ENCODE measurements at regions not wholly inside any gene's neighbourhood (a gene's known extent, or its start where the extent isn't known, plus 50 kb on each side); places are given as distances from the start of the nearest gene placed in this dataset.

DNA sequence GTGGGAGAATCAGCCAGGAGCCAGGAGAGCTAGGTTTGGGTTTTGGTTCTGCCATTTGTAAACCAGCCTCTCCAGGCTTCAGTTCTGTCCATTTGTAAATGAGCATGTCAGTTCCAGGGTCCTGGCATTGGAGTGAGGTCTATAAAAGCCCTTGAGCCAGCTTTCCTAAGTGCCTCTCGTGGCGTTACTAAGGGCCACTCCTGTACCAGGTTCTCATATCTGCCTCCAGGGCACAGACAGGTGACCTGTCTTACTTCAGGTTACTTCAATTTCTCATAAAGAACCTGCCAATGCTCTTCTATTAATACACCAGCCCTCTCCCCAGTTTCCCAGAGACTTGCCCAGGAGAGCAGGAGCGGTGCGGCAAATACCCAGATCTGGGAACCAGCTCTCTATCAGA, 101.9 kb downstream of the VEGFA start:
- no peak for ATAC-seq (replicated peaks in 1 of 4)
- Mint-ChIP-seq H3K9me3 (no peaks in the 10 kb centered on the region), H3K4me3 (no peak overlapping the region), H3K4me1 (no peaks in the 10 kb centered on the region), H3K27ac (no peak overlapping the region), H3K27me3 (peaks cover 0 to 5% of the 10 kb centered on the region in 2 donors), H3K36me3 (no peaks in the 10 kb centered on the region)
- H3K27me3 ChIP-seq (replicated peaks in 1 of 2; ENCODE audit: control insufficient read depth in 2 of 2, extremely low read depth in 1 of 2, insufficient read depth in 2 of 2, low read length in 1 of 2): peaks cover 0 to 41% of the 10 kb centered on the region in 2 experiments
- WGBS (ENCODE audit: insufficient coverage): 89% methylated on average over 2 of the region's 4 CpGs
- H3K4me3 ChIP-seq (ENCODE audit: control insufficient read depth in 1 of 2, extremely low read depth in 1 of 2, low read length in 1 of 2): no peak overlapping the region
- H3K36me3 ChIP-seq (ENCODE audit: control insufficient read depth in 2 of 2, extremely low read depth in 1 of 2, insufficient read depth in 1 of 2, low read length in 1 of 2): no peaks in the 10 kb centered on the region
- no peaks in the 10 kb centered on the region for H3K9me3 ChIP-seq
- DNase-seq: no peak
- POLR2A ChIA-PET: no interaction called here
- no peaks in the 10 kb centered on the region for H3K4me1 ChIP-seq (ENCODE audit: control insufficient read depth in 1 of 2, extremely low read depth in 1 of 2, insufficient read depth in 2 of 2, low read length in 2 of 2)
- no peak overlapping the region for H3K27ac ChIP-seq (ENCODE audit: low read length)
- CTCF ChIA-PET: no interaction called here

DNA sequence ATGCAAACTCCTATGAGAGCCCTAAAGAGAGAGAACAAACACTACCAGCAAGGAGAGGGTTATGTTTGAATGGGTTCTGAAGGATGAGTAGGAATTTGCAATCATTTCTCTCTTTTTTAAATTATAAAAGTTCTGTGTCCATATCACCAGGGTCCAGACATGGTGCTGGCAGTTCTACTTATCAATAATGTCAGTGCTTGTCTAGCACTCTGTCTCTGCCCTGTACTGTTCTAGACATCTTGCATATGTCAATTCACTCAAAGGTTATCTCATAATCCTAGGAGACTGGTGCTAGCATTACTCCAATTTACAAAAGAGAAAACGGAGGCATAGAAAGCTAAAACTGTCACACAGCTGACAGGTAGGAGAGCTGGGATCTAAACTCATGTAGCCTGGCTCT, 101.3 kb downstream of the VEGFA start:
- CTCF ChIA-PET: no interaction called here

GRCh38 chr6:43870660-43871061, 100.7 kb downstream of the VEGFA start:
- Histone ChIP-seq H3K9me3 (no peaks in the 10 kb centered on the region), H3K27ac (ENCODE audit: low read length) (no peak overlapping the region), H3K4me3 (ENCODE audit: control insufficient read depth in 1 of 2, extremely low read depth in 1 of 2, low read length in 1 of 2) (no peak overlapping the region), H3K4me1 (ENCODE audit: control insufficient read depth in 1 of 2, extremely low read depth in 1 of 2, insufficient read depth in 2 of 2, low read length in 2 of 2) (no peaks in the 10 kb centered on the region), H3K36me3 (ENCODE audit: control insufficient read depth in 2 of 2, extremely low read depth in 1 of 2, insufficient read depth in 1 of 2, low read length in 1 of 2) (no peaks in the 10 kb centered on the region), H3K27me3 (replicated peaks in 1 of 2; ENCODE audit: control insufficient read depth in 2 of 2, extremely low read depth in 1 of 2, insufficient read depth in 2 of 2, low read length in 1 of 2) (peaks cover 0 to 37% of the 10 kb centered on the region in 2 experiments)
- no CpG with 5 or more reads among the region's 3 CpGs for WGBS (ENCODE audit: insufficient coverage)
- ATAC-seq (replicated peaks in 1 of 4) (no peak), DNase-seq (no peak)
- no peak overlapping the region for H3K27ac Mint-ChIP-seq
- H3K4me3 Mint-ChIP-seq: no peak overlapping the region
- ChIA-PET POLR2A (no interaction called here), CTCF (no interaction called here)
- H3K27me3 Mint-ChIP-seq: peaks cover 4 to 10% of the 10 kb centered on the region in 2 donors
- no peaks in the 10 kb centered on the region for H3K9me3 Mint-ChIP-seq
- no peaks in the 10 kb centered on the region for H3K36me3 Mint-ChIP-seq
- no peaks in the 10 kb centered on the region for H3K4me1 Mint-ChIP-seq

More for the DNA sequence above, 101.3 kb downstream of the VEGFA start:
- H3K9me3 Mint-ChIP-seq: no peaks in the 10 kb centered on the region
- H3K36me3 Mint-ChIP-seq: no peaks in the 10 kb centered on the region
- Histone ChIP-seq H3K36me3 (ENCODE audit: control insufficient read depth in 2 of 2, extremely low read depth in 1 of 2, insufficient read depth in 1 of 2, low read length in 1 of 2) (no peaks in the 10 kb centered on the region), H3K4me3 (ENCODE audit: control insufficient read depth in 1 of 2, extremely low read depth in 1 of 2, low read length in 1 of 2) (no peak overlapping the region), H3K27ac (ENCODE audit: low read length) (no peak overlapping the region), H3K27me3 (replicated peaks in 1 of 2; ENCODE audit: control insufficient read depth in 2 of 2, extremely low read depth in 1 of 2, insufficient read depth in 2 of 2, low read length in 1 of 2) (peaks cover 0 to 37% of the 10 kb centered on the region in 2 experiments), H3K9me3 (no peaks in the 10 kb centered on the region), H3K4me1 (ENCODE audit: control insufficient read depth in 1 of 2, extremely low read depth in 1 of 2, insufficient read depth in 2 of 2, low read length in 2 of 2) (no peaks in the 10 kb centered on the region)
- H3K4me3 Mint-ChIP-seq: no peak overlapping the region
- ATAC-seq (replicated peaks in 1 of 4) (no peak), DNase-seq (no peak)
- H3K27ac Mint-ChIP-seq: no peak overlapping the region
- H3K27me3 Mint-ChIP-seq: peaks cover under 1 to 6% of the 10 kb centered on the region in 2 donors
- no CpG with 5 or more reads among the region's 1 CpG for WGBS (ENCODE audit: insufficient coverage)
- POLR2A ChIA-PET: no interaction called here
- H3K4me1 Mint-ChIP-seq: no peaks in the 10 kb centered on the region

DNA sequence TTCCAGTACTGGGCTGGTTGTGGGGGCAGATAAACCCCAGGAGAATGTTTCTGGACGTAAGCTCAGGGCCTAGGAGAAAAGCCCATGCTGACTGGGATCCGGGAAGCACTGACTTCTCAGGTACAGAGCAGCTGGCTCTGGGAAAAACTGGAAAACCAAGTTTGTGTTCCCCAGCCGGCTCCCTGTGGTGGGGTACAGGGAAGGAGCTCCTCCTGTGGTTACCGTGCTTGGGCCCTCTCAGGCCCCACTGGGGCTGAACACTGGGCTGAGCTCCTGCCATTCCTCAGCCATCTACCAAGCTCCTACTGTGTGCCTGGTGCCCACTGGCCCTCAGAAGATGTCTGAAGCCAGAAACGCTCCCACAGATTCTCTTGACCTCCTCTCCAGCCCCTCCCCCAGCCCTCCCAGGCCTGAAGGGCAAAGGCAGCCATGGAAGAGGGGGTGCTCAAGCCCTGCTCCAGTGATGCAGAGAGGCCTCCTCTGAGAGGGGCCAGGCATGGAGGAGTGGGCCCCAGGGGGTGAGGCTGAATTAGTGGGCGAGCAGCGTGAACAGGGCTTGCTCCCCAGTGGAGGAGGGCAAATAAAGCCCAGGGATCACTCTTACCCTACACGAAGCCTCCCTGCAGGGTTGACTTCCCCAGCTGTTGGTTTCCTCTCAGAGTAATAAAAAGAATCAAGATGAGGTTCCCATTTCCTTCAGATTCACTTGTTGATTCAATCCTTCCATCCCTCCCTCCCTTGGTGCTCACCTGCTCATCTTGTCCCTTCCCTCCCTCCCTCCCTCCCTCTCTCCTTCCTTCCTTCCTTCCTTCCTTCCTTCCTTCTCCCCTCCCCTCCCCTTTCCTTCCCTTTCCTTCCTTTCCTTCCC, 100.0 kb downstream of the VEGFA start:
- ChIA-PET CTCF (no interaction called here), POLR2A (no interaction called here)
- H3K4me1 Mint-ChIP-seq: no peaks in the 10 kb centered on the region
- Histone ChIP-seq H3K4me1 (ENCODE audit: control insufficient read depth in 1 of 2, extremely low read depth in 1 of 2, insufficient read depth in 2 of 2, low read length in 2 of 2) (no peaks in the 10 kb centered on the region), H3K9me3 (no peaks in the 10 kb centered on the region), H3K27ac (ENCODE audit: low read length) (no peak overlapping the region), H3K36me3 (ENCODE audit: control insufficient read depth in 2 of 2, extremely low read depth in 1 of 2, insufficient read depth in 1 of 2, low read length in 1 of 2) (no peaks in the 10 kb centered on the region), H3K4me3 (ENCODE audit: control insufficient read depth in 1 of 2, extremely low read depth in 1 of 2, low read length in 1 of 2) (no peak overlapping the region), H3K27me3 (replicated peaks in 1 of 2; ENCODE audit: control insufficient read depth in 2 of 2, extremely low read depth in 1 of 2, insufficient read depth in 2 of 2, low read length in 1 of 2) (peaks cover 0 to 42% of the 10 kb centered on the region in 2 experiments)
- H3K36me3 Mint-ChIP-seq: no peaks in the 10 kb centered on the region
- peaks cover 4 to 13% of the 10 kb centered on the region in 2 donors for H3K27me3 Mint-ChIP-seq
- DNase-seq (no peak), ATAC-seq (replicated peaks in 1 of 4) (no peak)
- H3K27ac Mint-ChIP-seq: no peak overlapping the region
- WGBS (ENCODE audit: insufficient coverage): 71% methylated on average over 4 of the region's 8 CpGs
- no peak overlapping the region for H3K4me3 Mint-ChIP-seq
- H3K9me3 Mint-ChIP-seq: no peaks in the 10 kb centered on the region

GRCh38 chr6:43869079-43869710, 99.2 kb downstream of the VEGFA start:
- no peak for ATAC-seq (replicated peaks in 1 of 4)
- ChIA-PET CTCF (no interaction called here), POLR2A (no interaction called here)
- H3K9me3 ChIP-seq: no peaks in the 10 kb centered on the region
- no peak for DNase-seq
- no peaks in the 10 kb centered on the region for H3K36me3 ChIP-seq (ENCODE audit: control insufficient read depth in 2 of 2, extremely low read depth in 1 of 2, insufficient read depth in 1 of 2, low read length in 1 of 2)
- Mint-ChIP-seq H3K27ac (no peak overlapping the region), H3K4me3 (no peak overlapping the region), H3K4me1 (no peaks in the 10 kb centered on the region), H3K36me3 (no peaks in the 10 kb centered on the region), H3K9me3 (no peaks in the 10 kb centered on the region), H3K27me3 (peaks cover 4 to 20% of the 10 kb centered on the region in 2 donors)
- whole genome bisulfite sequencing (ENCODE audit: insufficient coverage): 90% methylated on average over 2 of the region's 12 CpGs
- H3K27ac ChIP-seq (ENCODE audit: low read length): no peak overlapping the region
- H3K4me1 ChIP-seq (ENCODE audit: control insufficient read depth in 1 of 2, extremely low read depth in 1 of 2, insufficient read depth in 2 of 2, low read length in 2 of 2): no peaks in the 10 kb centered on the region
- peaks cover 0 to 48% of the 10 kb centered on the region in 2 experiments for H3K27me3 ChIP-seq (replicated peaks in 1 of 2; ENCODE audit: control insufficient read depth in 2 of 2, extremely low read depth in 1 of 2, insufficient read depth in 2 of 2, low read length in 1 of 2)
- no peak overlapping the region for H3K4me3 ChIP-seq (ENCODE audit: control insufficient read depth in 1 of 2, extremely low read depth in 1 of 2, low read length in 1 of 2)

GRCh38 chr6:43868467-43868866, 98.5 kb downstream of the VEGFA start:
- peaks cover 0 to 49% of the 10 kb centered on the region in 2 experiments for H3K27me3 ChIP-seq (replicated peaks in 1 of 2; ENCODE audit: control insufficient read depth in 2 of 2, extremely low read depth in 1 of 2, insufficient read depth in 2 of 2, low read length in 1 of 2)
- DNase-seq: no peak
- Mint-ChIP-seq H3K27ac (no peak overlapping the region), H3K27me3 (peaks cover 4 to 25% of the 10 kb centered on the region in 2 donors), H3K9me3 (no peaks in the 10 kb centered on the region), H3K4me1 (no peaks in the 10 kb centered on the region), H3K36me3 (no peaks in the 10 kb centered on the region), H3K4me3 (no peak overlapping the region)
- ChIA-PET CTCF (no interaction called here), POLR2A (no interaction called here)
- H3K36me3 ChIP-seq (ENCODE audit: control insufficient read depth in 2 of 2, extremely low read depth in 1 of 2, insufficient read depth in 1 of 2, low read length in 1 of 2): no peaks in the 10 kb centered on the region
- no peak for ATAC-seq (replicated peaks in 1 of 4)
- H3K27ac ChIP-seq (ENCODE audit: low read length): no peak overlapping the region
- H3K9me3 ChIP-seq: no peaks in the 10 kb centered on the region
- 88% methylated on average over 4 of the region's 6 CpGs for WGBS (ENCODE audit: insufficient coverage)
- no peaks in the 10 kb centered on the region for H3K4me1 ChIP-seq (ENCODE audit: control insufficient read depth in 1 of 2, extremely low read depth in 1 of 2, insufficient read depth in 2 of 2, low read length in 2 of 2)
- H3K4me3 ChIP-seq (ENCODE audit: control insufficient read depth in 1 of 2, extremely low read depth in 1 of 2, low read length in 1 of 2): no peak overlapping the region
